Cardiac fibroblast (primary cell): ENCODE measurements at regions not wholly inside any gene's neighbourhood (a gene's known extent, or its start where the extent isn't known, plus 50 kb on each side); places are given as distances from the start of the nearest gene placed in this dataset.

Experiments used
- DNase-seq, 2 donors: peaks; one replicate each; pipeline versions ENCODE4 v3.0.0 to v3.0.0-alpha.2; 2010; ENCODE audit warnings: low read depth in 2 of 2
- H3K4me3 ChIP-seq, 2 donors: replicated peaks in 1 of 2; 1 replicate in 1 of 2; 2 replicates in 1 of 2; pipeline ENCODE4 v1.5.1; 2011; ENCODE audit warnings: low read depth in 2 of 2, low read length in 2 of 2, mild to moderate bottlenecking in 2 of 2, moderate library complexity in 1 of 2
- CTCF ChIP-seq: IDR thresholded peaks from one replicate; pipeline ENCODE4 v1.5.1; 2011; ENCODE audit warnings: low read depth, mild to moderate bottlenecking, low read length, inconsistent platforms

- no peak for DNase-seq
- TF ChIP-seq CTCF: no peak
- H3K4me3 ChIP-seq: no peak overlapping the region
Measured at GRCh38 chr17:45675892-45676291, 108.2 kb upstream of the CRHR1 start.

GRCh38 chr17:45676695-45677094, 107.4 kb upstream of the CRHR1 start:
- no peak for DNase-seq
- no peak overlapping the region for H3K4me3 ChIP-seq
- no peak for TF ChIP-seq CTCF

- TF ChIP-seq CTCF: no peak
Measured at GRCh38 chr17:45677770-45678169, 106.3 kb upstream of the CRHR1 start.

GRCh38 chr17:45679426-45679825, 104.7 kb upstream of the CRHR1 start:
- H3K4me3 ChIP-seq: no peak overlapping the region
- no peak for DNase-seq
- TF ChIP-seq CTCF: no peak

More at GRCh38 chr17:45677770-45678169, 106.3 kb upstream of the CRHR1 start:
- H3K4me3 ChIP-seq: no peak overlapping the region
- DNase-seq: peak in 1 of 2 donors; percentile 5

- no peak for DNase-seq
- no peak overlapping the region for H3K4me3 ChIP-seq
- TF ChIP-seq CTCF: no peak
Measured at GRCh38 chr17:45680360-45680759, 103.8 kb upstream of the CRHR1 start.

GRCh38 chr17:45681706-45682105, 102.4 kb upstream of the CRHR1 start:
- no peak overlapping the region for H3K4me3 ChIP-seq
- no peak for TF ChIP-seq CTCF
- DNase-seq: no peak

- DNase-seq: no peak
- no peak overlapping the region for H3K4me3 ChIP-seq
- TF ChIP-seq CTCF: no peak
Measured at GRCh38 chr17:45686250-45686649, 97.9 kb upstream of the CRHR1 start.
